GM18508 (cell line): ENCODE measurements at regions not wholly inside any gene's neighbourhood (a gene's known extent, or its start where the extent isn't known, plus 50 kb on each side); places are given as distances from the start of the nearest gene placed in this dataset.
"Not testable (repeated sequence)": the region's sequence is repeated elsewhere in the genome, so short reads cannot be mapped to it uniquely, and the experiment has no call there.

ENCODE experiments used
- ATAC-seq: cut with Tn5 transposase; IDR thresholded peaks from one replicate; pipeline ENCODE4 v1.9.1; 2021; ENCODE audit warnings: moderate number of reproducible peaks; ENCODE audit not compliant: insufficient read depth, unreplicated experiment

DNA sequence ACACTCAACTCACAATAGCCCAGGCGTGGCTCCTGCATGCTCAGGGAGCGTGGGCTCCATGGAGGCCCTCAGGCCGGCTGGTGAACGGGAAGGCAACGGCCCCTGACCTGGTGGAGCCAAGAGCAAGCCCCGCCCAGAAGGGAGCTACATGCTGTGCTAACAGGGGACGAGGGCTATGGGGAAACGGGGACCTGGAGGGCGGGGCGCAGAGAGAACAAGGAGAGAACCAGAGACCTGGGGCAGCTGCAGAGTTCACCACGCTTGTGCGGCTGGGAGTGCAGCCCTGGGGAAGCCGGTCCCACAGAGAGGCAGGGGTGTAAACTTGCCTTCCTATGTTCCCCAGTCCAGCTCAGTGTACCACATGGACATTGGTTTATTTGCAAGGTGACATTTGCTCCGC lies 69.2 kb upstream of the PPP2R2D start:
- ATAC-seq = no peak

DNA sequence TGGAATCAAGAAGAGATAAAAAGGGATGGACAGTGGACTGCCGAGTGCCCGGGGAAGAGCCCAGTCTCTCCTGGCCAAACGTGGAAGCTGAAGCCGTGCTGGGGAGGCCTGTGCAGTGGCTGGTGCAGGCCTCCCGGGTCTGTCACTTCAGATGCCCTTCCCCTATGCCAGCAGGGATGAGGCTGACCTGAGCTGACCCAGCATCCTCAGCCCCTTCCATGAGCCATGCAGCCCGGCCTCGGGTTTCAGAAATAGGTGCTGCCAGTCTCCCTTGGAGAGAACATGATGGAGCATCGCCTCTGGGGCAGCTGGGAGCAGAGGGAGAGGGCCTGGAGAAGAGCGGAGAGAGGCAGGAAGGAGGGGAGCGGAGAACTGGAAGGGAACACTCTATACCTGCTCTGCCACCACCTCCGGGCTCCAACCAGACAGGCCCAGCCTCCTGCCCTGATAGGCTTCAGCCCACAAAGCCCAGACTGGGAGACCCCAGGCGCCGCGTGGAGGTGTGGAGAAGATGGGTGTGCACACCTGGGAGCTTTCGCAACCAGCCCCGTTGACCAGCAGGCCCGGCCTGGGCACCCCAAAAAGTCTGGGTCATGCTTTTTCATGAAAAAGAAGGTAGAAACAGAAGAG lies 68.6 kb upstream of the PPP2R2D start:
- ATAC-seq = no peak

GRCh38 chr10:131833013-131833412 lies 67.8 kb upstream of the PPP2R2D start:
- ATAC-seq = no peak

- no peak for ATAC-seq
These were observed 67.2 kb upstream of the PPP2R2D start for GRCh38 chr10:131833446-131834080.

GRCh38 chr10:131834152-131834810 lies 66.5 kb upstream of the PPP2R2D start:
- ATAC-seq = no peak

- no peak for ATAC-seq
These were observed 61.7 kb upstream of the PPP2R2D start for GRCh38 chr10:131838966-131839742.

GRCh38 chr10:131839880-131840787 lies 60.7 kb upstream of the PPP2R2D start:
- ATAC-seq = not testable (repeated sequence)

DNA sequence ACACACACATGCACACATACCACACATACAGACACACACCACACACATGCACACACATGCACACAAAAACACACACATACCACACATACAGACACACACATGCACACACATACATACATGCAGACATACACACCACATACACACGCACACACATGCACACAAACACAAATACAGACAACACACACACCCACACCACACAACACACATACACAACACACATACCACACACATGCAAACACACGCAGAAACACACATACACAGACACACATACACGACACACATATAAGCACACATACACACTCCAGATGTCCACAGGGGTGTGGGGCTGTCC lies 60.1 kb upstream of the PPP2R2D start:
- no peak for ATAC-seq

GRCh38 chr10:131841131-131841660 lies 59.6 kb upstream of the PPP2R2D start:
- no peak for ATAC-seq

DNA sequence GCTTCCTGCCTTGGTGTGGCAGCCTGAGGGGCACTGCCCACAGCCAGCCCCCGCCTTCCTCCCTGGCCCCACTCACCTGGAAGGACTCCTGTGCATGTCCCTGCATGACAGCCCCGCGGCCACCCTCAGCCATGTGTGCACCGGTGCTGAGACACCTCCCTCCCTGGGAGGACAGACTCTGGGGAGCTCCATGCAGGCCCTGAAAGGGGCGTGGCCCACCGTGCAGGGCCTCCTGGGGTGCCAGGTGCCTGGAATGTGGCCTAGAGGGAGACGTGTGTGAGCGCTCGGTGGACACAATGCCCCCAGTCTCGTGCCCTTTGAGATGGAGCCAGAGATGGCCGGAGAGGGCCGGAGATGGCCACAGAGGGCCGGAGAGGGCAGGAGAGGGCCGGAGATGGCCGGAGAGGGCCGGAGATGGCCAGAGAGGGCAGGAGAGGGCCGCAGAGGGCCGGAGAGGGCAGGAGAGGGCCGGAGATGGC lies 59.1 kb upstream of the PPP2R2D start:
- ATAC-seq = no peak

GRCh38 chr10:131842351-131843088 lies 58.3 kb upstream of the PPP2R2D start:
- ATAC-seq = no peak

- ATAC-seq = no peak
These were observed 57.7 kb upstream of the PPP2R2D start for GRCh38 chr10:131843089-131843595.

GRCh38 chr10:131843881-131844284 lies 56.9 kb upstream of the PPP2R2D start:
- ATAC-seq = no peak

DNA sequence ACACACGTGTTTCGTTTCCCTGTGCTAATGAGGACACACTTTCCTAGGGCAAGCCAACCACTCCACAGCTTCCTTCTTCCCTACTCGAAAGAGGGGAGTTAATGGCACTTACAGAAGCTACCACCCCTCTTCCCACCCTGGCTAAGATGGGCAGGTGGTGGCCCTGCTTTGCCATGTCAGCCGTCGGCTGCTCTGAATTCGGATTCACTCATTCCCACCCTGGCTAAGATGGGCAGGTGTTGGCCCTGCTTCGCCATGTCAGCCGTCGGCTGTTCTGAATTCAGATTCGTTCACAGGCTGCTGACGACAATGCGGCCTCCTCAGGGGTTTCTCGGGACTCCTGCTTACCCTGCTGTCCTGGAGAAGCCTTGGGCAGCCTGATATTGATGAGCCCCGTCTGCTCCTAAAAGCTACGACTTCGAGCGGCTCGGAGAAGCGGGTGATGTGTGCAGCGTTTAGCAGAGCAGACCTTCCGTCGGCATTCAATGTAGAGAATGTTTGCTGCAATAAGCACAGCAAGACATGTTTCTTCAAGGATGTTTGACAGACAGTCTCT lies 56.2 kb upstream of the PPP2R2D start:
- ATAC-seq = no peak

DNA sequence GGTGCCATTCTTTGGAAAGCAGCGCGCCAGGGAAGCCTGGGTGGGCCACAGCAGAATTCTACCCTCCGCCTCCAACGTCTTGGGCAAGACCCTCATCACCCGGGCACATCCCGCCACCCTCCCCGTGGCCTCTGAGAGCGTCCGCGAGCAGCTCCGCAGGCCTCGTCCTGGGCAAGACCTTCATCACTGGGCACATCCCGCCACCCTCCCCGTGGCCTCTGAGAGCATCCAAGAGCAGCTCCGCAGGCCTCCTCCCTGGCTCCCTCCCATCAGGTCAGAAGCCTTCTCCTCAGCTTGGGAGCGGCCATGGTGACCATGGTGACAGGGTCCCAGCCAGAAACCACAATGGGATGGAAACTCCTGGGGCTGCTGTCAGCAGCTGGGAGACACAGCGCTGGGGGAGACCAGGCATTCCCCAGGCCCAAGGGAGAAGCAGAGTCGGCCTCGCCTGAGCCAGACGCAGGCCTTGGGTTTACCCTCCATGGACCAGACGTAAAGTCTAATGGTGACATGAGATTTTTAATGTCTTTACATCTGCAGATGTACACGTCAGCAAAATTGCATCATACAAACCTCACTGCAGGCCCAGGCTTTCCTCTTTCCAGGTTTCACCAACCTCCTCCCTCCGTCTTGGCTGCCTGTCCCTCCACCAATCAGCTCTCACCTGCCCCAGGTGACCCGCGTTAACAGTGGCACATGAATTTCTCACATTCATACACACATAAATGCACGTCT lies 55.1 kb upstream of the PPP2R2D start:
- no peak for ATAC-seq

DNA sequence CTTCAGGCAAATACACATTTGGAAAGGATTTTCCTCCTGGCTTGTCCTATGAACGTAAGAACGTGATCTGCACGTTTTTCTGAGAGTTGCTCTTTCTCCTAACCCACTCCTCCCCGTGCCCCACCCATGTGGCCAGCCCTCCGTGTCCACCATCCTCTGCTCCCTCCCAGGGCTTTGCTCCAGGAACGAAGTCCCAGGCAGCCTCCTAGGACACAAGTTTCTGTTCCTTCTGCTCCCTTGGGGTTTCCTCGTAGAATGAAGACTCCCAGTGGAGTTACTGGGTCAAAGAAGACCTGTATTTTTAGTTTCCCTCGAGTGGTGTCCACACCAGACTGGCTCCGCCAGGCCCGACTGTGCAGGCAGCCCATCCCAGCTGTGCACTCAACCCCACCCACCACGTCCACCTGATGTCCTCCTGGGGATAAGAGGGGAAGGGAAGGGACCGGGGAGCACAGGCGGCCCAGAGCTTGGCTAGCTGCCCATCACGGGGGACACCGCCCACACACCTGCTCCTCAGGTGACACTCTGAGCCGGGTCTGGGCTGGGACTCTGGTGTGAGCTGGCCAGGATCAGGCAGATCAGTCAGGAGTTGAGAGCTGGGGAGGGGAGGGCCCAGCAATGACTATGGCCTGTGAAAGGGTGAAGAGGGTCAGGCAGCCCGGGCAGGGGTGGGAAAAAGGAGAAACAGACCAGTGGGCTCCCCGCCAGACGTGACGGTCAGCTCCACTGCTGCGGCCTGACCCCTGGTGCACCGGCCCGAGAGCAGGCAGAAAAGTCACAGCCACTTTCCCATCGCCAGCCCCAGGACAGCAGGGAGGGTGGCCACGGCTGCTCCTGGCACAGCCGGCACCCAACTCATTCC lies 54.3 kb upstream of the PPP2R2D start:
- ATAC-seq = no peak

DNA sequence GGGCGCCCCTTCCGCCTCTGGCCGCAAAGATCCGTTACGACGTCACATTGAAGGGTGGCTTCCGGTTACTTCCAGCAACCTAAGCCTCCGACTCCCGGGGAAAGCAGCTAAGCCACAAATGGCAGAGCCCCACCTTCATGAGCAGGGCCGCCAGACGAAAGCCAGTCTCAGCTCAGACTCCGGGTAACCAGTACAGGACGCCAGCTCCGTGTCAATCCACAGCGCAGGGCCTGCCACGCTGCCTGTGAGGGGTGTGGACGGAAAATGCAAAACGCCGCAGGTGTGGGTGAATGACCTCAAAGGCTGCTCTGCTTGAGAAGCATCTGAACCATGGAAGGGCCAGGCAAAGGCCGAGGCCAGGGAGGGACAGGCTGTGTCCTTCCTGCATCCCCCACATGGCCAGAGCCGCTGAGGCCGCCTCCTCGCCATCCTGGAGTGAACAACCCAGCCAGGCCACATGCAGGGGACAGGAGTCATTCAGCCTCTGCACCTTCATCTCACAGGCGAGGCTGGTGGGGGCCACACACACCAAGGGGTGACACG lies 53.5 kb upstream of the PPP2R2D start:
- no peak for ATAC-seq
